ENCODE measurements at regions not wholly inside any gene's neighbourhood (a gene's known extent, or its start where the extent isn't known, plus 50 kb on each side); places are given as distances from the start of the nearest gene placed in this dataset.

DNA sequence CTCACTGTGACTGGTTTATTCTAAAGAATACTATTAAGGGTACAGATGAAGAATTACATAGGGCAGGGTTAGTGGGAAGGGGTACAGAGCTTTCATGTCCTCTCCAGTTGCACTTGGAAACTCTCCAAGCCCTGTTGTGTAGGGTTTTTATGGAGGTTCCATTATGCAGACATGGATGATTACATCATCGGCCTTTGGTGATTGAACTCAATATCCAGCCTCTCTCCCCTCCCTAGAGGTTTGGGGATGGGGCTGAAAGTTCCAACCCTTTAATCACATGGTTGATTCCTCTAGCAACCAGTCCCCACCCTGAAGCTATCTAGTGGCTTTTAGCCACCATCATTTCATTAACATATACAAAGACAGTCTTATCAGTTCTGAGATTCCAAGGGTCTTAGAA is 472.6 kb downstream of the BUD13 start:
- TF ChIP-seq, protein P1, sequence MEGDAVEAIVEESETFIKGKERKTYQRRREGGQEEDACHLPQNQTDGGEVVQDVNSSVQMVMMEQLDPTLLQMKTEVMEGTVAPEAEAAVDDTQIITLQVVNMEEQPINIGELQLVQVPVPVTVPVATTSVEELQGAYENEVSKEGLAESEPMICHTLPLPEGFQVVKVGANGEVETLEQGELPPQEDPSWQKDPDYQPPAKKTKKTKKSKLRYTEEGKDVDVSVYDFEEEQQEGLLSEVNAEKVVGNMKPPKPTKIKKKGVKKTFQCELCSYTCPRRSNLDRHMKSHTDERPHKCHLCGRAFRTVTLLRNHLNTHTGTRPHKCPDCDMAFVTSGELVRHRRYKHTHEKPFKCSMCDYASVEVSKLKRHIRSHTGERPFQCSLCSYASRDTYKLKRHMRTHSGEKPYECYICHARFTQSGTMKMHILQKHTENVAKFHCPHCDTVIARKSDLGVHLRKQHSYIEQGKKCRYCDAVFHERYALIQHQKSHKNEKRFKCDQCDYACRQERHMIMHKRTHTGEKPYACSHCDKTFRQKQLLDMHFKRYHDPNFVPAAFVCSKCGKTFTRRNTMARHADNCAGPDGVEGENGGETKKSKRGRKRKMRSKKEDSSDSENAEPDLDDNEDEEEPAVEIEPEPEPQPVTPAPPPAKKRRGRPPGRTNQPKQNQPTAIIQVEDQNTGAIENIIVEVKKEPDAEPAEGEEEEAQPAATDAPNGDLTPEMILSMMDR (IDR thresholded peaks at IDR 0.05; ENCODE audit: unreplicated experiment in 3 of 3) = no peak
- Mint-ChIP-seq H3K4me1 (no peaks in the 10 kb centered on the region), H3K4me3 (no peak overlapping the region), H3K36me3 (ENCODE audit: low read depth) (no peaks in the 10 kb centered on the region), H3K27ac (no peak overlapping the region), H3K27me3 (ENCODE audit: low read depth) (peaks cover 2% of the 10 kb centered on the region), H3K9me3 (peaks cover 2% of the 10 kb centered on the region)

- no peaks in the 10 kb centered on the region for H3K36me3 Mint-ChIP-seq (ENCODE audit: low read depth)
- peaks cover 8% of the 10 kb centered on the region for H3K9me3 Mint-ChIP-seq
- H3K27me3 Mint-ChIP-seq (ENCODE audit: low read depth) = peaks cover 5% of the 10 kb centered on the region
- H3K4me3 Mint-ChIP-seq = no peak overlapping the region
- TF ChIP-seq, protein P1 (IDR thresholded peaks at IDR 0.05; ENCODE audit: unreplicated experiment in 3 of 3) = no peak
- H3K27ac Mint-ChIP-seq = peak overlapping the region in 1 of 3 experiments; percentile 34
- H3K4me1 Mint-ChIP-seq = peaks cover 4% of the 10 kb centered on the region
These were observed 478.2 kb downstream of the BUD13 start for GRCh38 chr11:116294630-116295029.

- TF ChIP-seq, protein P1 (IDR thresholded peaks at IDR 0.05; ENCODE audit: unreplicated experiment in 3 of 3) = no peak
- peaks cover 24% of the 10 kb centered on the region for H3K27me3 Mint-ChIP-seq (ENCODE audit: low read depth)
- H3K36me3 Mint-ChIP-seq (ENCODE audit: low read depth) = no peaks in the 10 kb centered on the region
- H3K4me3 Mint-ChIP-seq = no peak overlapping the region
- H3K4me1 Mint-ChIP-seq = no peaks in the 10 kb centered on the region
- peaks cover 18% of the 10 kb centered on the region for H3K9me3 Mint-ChIP-seq
- no peak overlapping the region for H3K27ac Mint-ChIP-seq
These were observed 484.9 kb downstream of the BUD13 start for GRCh38 chr11:116287866-116288265.

GRCh38 chr11:116285026-116285425 is 487.8 kb downstream of the BUD13 start:
- Mint-ChIP-seq H3K36me3 (ENCODE audit: low read depth) (no peaks in the 10 kb centered on the region), H3K9me3 (peaks cover 12% of the 10 kb centered on the region), H3K4me1 (no peaks in the 10 kb centered on the region)

DNA sequence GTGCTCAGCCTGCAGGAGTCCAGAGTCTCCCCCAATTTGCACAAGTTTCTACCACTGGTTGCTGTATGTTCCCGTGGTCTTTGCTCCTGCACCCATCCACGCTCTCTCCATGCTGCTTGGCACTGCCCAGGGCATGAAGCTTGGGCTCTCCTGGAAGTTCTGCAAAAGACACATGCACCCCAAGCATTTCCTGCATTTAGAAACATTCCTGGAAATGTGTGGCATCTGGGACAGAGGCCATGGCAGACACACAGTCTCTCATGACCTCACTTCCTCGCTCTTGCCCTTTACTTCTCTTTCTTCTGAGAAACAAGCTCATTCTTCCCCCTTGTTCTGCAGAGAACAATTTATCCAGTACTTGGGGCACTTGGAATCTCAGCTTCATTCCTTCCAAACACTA is 489.5 kb downstream of the BUD13 start:
- H3K27ac Mint-ChIP-seq = no peak overlapping the region
- H3K36me3 Mint-ChIP-seq (ENCODE audit: low read depth) = no peaks in the 10 kb centered on the region
- peaks cover 22% of the 10 kb centered on the region for H3K27me3 Mint-ChIP-seq (ENCODE audit: low read depth)
- H3K9me3 Mint-ChIP-seq = no peaks in the 10 kb centered on the region
- H3K4me1 Mint-ChIP-seq = peaks cover 9% of the 10 kb centered on the region
- TF ChIP-seq, protein P1 (IDR thresholded peaks at IDR 0.05; ENCODE audit: unreplicated experiment in 3 of 3) = no peak
- H3K4me3 Mint-ChIP-seq = no peak overlapping the region

More at GRCh38 chr11:116285026-116285425, 487.8 kb downstream of the BUD13 start:
- H3K27ac Mint-ChIP-seq = no peak overlapping the region
- TF ChIP-seq, protein P1 (IDR thresholded peaks at IDR 0.05; ENCODE audit: unreplicated experiment in 3 of 3) = no peak
- no peak overlapping the region for H3K4me3 Mint-ChIP-seq
- peaks cover 22% of the 10 kb centered on the region for H3K27me3 Mint-ChIP-seq (ENCODE audit: low read depth)

- Mint-ChIP-seq H3K27ac (no peak overlapping the region), H3K4me3 (no peak overlapping the region), H3K27me3 (ENCODE audit: low read depth) (peaks cover 17% of the 10 kb centered on the region), H3K36me3 (ENCODE audit: low read depth) (no peaks in the 10 kb centered on the region), H3K9me3 (no peaks in the 10 kb centered on the region), H3K4me1 (peaks cover 14% of the 10 kb centered on the region)
- TF ChIP-seq, protein P1 (IDR thresholded peaks at IDR 0.05; ENCODE audit: unreplicated experiment in 3 of 3) = no peak
These were observed 490.3 kb downstream of the BUD13 start for GRCh38 chr11:116282481-116282880.
